NCI-H524 treated with DMSO at 0.1 percent for 48 hours (cell line): ENCODE measurements at regions not wholly inside any gene's neighbourhood (a gene's known extent, or its start where the extent isn't known, plus 50 kb on each side); places are given as distances from the start of the nearest gene placed in this dataset.
"Not testable (repeated sequence)": the region's sequence is repeated elsewhere in the genome, so short reads cannot be mapped to it uniquely, and the experiment has no call there.

ENCODE experiments used
- DNase-seq: peaks from one replicate; lab custom pipeline; 2025; lab: John Stamatoyannopoulos, UW

DNA sequence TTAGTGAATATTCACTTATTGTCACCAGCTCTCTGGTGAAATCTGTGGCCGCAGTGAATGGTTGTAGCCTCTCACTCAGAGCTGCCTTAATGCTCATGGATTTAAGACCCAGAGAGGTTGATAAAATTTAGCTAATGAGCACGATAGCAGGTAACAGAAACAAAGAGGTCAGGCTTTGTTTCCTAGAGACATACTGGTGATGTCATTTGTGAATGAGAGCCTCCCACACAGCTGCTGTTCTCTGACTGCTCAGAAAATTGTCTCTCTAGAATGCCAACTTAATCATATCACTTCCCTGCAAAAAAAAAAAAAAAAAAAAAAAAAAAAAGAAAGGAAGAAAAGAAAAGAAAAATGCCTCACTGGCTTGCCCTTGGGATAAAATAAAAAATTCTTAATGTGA, 411.7 kb upstream of the MYT1L start:
- DNase-seq, result no peak

DNA sequence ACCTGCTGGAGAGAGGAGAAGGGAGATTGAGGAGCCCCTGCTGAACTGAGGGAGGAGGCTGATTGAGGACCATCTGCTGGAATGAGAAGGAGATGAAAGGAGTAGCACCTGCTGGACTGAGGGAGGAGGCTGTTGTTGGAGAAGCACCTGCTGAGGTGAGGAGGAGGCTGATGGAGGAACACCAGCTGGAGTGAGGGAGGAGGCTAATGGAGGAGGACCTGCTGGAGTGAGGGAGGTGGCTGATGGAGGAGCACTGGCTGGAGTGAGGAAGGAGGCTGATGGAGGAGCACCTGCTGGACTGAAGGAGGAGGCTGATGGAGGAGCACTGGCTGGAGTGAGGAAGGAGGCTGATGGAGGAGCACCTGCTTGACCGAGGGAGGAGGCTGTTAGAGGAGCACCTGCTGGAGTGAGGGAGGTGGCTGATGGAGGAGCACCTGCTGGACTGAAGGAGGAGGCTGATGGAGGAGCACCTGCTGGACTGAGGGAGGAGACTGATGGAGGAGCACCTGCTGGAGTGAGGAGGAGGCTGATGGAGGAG, 409.2 kb upstream of the MYT1L start:
- DNase-seq, result no peak

DNA sequence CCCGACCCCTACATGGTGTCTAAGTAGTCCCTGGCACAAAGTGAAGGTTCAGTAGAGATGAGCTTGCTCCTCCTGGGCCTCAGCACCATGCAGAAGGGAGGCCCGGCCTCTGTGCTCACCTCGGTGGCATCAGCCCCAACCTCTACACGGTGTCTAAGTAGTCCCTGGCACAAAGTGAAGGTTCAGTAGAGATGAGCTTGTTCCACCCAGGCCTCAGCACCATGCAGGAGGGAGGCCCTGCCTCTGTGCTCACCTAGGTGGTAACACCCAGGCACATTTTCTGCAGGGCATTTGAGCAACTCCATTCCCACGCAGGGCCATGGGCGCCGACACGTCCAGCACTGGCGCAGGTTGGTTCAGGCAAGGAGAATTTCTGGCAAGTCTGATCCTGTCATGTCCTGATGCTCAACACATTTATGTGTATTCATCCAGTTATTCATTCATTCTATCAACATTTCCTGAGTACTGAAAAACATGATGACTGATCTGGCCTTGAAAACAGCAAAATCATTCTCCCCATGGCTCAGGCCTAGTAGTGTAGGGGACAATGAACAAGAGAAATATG, 408.2 kb upstream of the MYT1L start:
- no peak for DNase-seq

DNA sequence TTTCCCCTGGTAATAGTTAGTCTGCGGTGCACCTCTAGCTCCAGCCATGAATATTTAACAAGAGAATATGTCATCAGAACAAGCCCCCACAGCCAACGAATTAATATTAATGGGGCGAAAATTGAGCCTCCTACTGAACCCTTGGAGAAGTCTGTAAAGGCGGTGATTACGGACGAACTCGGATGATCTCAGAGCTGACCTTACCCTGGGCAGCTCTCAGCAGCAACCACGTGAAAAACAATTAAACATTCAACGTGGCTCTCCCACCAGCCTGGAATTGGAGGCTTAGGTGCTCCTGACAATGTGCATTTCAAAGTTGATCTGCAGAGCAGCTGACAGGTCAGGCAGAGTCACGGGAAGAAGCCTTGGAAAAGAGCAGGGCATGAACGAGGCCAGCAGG, 407.6 kb upstream of the MYT1L start:
- DNase-seq, result no peak

DNA sequence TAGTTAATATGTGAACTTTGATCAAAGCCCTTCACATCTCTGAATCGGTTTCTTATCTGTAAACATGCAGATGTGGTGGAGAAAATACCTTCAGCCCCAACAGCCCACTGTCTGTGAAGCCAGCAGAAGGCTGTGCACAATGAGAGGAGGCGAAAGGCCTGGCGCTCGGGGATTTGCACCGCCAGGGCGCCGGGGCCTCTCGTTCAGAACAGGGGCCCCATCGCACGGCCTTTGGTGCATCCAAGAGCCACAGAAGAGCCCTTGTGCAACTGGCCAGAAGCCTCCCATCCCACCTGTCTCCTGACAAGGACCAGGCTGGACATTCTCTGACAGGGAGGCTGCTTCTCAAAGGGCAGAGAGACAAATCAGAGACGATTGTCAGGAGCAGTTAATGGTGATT, 407.2 kb upstream of the MYT1L start:
- DNase-seq, result no peak

DNA sequence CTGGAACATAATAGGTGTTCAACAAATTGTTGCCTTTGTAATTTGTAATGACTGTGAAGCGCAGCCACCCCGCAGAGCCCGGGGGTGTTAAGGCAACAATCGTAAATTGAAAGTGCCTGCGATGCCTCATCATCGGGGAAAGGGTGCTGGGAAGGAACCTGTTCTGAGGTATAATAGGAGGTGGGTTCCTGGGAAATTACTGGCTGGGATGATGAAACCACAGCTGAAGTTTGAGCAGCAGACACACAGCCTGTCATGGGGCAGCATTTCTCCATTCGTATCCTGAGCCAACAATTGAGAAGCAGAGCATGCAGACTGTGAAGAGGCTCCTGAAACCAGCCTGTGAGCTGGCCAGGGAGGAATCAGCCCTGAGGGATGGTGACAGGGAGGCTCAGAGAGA, 404.0 kb upstream of the MYT1L start:
- no peak for DNase-seq

DNA sequence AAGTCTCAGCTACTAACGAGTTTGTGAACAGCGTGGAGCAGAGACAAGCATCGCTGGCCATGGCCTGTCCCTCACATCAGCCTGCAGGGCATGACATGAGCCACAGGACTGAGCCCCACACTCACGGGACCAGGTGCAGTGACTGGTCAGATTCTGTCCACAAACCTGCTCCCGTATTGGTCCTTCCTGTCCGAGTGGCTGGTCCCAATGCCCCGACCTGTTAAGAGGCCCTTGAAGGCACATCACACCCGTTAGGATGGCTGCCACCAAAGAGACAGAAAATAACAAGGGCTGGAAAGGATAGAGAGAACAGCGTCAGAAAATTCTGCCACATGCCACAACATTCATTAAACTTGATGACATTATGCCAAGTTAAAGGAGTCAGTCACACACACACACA, 403.2 kb upstream of the MYT1L start:
- DNase-seq, result no peak

DNA sequence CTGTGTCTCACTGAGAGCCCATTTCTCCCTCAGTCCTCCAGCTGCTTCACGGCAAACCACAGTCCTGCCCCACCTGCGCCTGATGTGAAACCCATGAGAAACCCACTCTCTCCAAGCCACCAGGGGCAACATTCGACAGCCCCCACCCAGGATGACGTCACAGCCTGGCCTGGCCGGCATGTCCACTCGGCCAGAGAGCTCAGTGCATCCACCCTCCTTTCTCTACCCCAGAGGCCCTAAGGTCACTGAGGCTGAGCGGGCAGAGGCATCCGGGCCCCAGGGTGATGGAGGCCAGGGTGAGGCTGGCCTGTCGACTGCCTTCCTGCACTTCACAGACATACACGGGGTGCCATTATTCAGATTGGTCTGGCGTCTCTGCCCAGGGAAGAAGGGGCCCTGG, 402.7 kb upstream of the MYT1L start:
- DNase-seq, result no peak

DNA sequence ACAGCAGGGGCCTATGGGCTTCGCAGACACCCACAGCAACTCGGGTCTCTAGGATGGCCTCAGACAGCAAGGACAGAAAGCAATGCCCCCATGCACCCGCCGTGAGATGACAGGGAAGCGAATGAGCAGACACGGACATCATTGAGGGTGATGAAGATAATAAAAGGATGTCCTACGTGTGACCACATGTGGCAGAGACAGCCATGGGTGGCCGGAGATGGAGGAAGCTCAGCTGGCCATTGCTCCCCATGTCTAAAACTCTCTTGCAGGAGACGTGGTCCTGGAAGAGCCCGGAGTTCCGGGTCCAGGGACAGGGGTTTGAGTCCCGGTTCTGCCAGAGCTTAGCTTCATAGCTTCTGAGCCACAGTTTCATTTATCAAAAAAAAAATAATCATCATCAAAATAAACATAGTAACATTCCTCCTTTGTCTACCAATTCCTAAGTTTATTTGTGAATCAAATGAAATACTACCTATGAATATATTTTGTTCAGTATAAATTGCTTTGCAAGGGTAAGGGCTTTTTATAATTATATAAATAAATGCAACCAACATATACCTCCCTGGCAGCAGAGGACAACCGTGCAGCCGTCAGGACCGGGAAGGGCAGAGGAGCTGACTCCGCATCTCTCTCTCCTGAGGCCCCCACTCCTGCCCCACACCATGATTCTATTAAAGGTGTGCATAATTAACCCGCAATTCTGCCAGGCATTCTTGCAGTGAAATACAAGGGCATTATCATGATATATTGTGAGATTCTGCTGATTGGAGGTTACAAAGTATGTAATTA, 401.4 kb upstream of the MYT1L start:
- no peak for DNase-seq

DNA sequence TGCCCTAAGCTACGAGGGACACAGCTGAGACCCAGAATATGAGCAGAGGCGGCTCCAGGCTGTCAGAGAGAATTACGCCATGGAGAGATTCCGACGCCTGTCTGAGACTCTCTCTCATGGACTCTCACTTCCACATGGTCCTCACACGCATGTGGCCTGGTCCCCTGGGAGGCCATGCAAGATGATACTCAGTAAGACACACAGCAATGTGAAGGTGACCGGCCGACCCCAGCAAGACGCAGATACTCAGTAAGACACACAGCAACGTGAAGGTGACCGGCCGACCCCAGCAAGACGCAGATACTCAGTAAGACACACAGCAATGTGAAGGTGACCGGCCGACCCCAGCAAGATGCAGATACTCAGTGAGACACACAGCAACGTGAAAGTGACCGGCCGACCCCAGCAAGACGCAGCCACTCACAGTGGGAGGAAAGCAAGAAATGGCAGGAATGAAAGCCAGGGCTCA, 400.8 kb upstream of the MYT1L start:
- DNase-seq, result no peak

DNA sequence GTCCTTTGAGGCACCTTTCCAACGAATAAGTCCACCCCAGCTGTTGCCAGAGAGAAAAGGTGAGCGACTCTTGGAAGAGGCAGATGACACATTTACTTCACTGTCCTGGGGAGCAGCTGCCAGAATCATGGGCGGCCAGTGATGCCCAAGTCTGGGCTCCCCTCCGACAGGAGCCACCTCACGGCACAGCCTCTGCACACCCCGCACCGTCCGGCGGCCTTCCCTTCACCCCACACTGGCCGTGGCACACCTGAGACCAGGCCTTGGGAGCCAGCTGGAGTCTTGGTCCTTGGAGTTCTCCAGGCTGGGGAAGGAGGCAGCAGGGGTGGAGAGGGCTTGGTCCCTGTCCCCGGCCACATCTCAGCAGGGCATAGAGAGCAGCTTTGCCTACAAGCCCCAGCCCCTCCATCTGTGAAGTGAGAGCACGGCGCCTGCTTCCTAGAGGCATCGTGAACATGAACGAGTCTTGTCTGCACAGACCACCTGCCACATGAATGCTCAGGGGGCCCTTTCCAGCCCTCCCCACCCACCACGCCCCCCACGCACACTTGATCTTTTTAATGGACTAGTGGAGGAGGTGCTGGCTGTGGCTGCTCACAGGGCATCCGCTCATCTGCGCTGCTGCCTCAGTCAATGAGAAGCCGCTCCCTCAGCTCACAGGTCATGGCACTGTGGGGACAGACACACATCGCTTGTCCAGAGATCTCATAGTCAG, 400.2 kb upstream of the MYT1L start:
- DNase-seq, result peak; percentile 32

DNA sequence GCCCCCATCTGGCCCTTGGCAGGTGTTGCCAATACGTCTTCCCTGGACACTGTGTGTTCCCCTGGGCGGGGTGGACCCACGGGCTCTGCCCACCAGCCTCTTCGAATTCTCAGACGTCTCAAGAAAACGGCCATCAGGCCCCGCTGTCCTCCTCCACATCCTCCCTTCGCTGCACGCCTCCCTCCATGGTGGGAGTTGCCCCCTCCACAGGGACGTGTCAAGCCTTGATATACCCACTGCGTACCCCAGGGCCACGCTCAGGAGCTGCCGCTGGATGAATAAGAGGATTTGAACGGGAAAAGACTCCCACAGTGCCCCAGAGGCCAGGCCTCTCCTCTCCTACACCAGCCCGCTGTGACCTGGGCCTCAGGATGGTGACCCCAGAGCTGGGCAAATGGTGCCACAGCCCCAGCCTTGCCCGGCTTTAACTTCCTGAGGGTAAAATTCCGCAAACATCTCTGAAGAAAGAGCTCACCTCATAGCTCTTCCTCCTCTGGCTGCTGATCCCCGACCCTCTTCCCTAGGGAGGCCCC, 399.3 kb upstream of the MYT1L start:
- no peak for DNase-seq

DNA sequence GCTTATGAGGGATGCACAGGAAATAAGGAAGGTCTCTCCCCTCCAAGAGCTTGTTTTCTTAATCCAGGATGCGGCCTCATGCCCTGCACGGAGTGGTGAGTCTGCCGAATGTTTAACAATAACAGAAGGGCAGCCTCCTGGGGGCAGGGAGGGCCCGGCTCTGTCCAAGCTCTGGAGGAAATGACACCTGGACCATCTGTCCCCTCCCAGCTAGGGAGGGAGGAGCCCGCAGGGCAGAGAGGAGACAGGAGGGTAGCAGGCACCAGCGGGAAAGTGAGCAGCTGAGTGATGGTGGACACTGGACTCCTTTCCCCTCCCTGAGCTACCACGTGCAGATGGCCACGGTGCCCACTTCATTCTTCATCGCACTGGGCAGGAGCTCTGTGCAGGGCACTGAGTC, 398.2 kb upstream of the MYT1L start:
- no peak for DNase-seq

DNA sequence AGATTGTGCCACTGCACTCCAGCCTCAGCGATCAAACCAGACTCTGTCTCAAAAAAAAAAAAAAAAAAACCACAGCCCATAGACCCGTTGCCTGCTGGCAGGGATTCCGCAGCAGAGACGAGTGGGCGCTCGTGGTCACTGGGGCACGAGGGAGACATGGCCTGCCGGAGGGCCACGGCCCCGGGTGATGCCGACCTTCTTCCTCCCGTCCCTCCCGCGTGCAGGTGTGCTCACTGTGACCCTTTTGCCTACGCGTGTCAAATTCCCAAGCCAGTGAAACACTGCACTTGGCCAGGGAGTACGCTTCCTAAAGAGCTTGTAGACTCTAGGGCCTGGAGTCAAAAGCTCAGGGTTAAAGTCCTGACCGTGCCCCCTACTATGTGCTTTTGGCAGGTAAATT, 397.6 kb upstream of the MYT1L start:
- no peak for DNase-seq

DNA sequence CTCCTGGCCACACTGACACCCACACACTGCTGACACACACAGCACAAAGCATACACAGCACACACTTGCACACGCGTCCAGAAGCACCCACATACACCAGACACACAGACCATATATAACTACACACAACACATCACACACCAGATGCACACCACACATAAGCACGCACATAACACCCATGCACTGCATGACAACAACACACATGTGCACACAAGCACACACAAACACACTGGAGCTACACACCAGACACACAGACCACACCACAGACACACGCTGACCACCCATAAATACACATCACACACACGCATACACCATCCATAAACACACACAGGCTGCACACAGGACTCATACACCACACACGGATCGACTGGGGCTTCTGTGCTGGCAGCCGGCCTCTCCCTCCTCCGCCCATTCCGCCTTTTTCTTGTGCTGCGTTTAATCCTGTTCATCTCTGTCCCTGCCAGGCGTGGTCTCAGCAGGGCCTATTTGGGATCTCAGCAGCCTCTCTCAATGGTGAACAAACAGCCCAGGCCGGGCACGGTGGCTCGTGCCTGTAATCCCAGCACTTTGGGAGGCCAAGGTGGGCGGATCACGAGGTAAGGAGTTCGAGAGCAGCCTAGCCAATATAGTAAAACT, 396.9 kb upstream of the MYT1L start:
- DNase-seq, result no peak

DNA sequence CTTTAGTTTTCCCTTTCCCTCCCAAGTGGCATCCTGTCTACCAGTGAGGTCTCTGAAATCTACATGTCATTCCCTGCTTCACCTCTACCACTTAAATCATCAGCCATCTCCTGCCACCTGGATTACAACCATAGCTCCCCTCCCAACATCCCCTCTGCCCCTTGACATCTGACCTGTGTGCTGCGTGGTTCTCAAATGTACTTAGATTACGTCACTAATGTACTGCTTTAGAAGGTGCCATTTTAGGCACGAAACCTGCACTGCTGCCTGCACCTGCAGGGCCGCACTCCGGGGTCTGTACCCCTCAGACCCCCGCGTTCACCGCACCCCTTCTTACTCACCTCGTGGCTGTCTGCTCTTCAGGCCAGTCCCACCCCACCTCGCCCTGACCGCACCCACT, 395.1 kb upstream of the MYT1L start:
- DNase-seq, result no peak

DNA sequence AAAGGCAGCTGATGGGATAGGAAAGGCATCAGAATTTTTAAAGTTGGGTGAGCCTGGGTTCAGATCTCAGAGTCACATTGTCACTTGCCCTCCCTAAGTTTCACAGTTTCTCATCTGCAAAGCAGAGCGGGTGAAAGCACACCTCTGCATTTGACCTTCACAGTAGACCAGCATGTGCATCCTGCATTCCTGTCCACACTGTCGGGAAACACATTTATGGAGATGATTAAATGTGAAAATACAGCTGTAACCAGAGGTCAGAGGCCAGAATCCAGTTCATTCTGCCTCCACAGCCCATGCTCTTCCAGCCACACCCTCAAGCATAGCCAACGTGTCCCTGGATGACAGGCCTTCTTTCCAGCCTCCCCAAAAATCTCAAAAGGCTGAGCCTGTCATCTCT, 392.0 kb upstream of the MYT1L start:
- DNase-seq, result no peak

DNA sequence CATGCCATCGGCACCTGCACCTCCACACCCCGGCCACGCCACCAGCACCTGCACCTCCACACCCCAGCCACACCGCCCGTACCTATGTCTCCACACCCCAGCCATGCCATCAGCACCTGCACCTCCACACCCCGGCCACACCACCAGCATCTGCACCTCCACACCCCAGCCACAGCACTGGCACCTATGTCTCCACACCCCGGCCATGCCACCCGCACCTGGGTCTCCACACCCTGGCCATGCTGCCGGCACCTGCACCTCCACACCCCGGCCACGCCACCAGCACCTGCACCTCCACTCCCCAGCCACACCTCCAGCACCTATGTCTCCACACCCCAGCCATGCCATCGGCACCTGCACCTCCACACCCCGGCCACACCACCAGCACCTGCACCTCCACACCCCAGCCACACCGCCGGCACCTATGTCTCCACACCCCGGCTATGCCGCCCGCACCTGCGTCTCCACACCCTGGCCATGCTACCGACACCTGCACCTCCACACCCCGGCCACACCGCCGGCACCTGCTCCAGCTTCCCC, 390.3 kb upstream of the MYT1L start:
- DNase-seq, result no peak

DNA sequence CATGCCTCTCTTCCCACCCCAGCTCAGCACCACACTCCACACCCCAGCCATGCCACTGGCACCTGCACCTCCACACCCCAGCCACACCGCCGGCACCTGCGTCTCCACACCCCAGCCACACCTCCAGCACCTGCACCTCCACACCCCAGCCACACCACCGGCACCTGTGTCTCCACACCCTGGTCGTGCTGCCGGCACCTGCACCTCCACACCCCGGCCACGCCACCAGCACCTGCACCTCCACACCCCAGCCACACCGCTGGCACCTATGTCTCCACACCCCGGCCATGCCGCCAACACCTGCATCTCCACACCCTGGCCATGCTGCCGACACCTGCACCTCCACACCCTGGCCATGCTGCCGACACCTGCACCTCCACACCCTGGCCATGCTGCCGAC, 389.7 kb upstream of the MYT1L start:
- DNase-seq, result not testable (repeated sequence)

DNA sequence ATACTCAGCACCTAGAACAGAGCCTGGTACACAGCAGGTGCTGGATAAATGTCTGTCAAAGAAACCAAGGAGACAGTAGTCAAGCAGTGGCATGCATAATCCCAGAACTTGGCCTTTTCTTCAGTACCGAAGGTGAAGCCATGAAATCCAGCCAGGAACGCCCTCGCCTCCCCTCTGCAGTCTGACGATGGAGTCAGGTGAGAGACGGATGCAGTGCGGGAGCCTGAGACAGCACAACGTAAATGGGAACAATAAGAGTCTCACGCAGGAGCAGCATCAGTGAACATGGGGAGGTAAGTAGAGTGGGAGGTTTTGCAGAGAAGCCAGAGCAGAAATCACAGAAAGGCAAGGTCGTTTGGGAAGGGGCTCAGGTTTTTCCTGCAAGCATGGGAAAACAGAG, 389.3 kb upstream of the MYT1L start:
- no peak for DNase-seq

DNA sequence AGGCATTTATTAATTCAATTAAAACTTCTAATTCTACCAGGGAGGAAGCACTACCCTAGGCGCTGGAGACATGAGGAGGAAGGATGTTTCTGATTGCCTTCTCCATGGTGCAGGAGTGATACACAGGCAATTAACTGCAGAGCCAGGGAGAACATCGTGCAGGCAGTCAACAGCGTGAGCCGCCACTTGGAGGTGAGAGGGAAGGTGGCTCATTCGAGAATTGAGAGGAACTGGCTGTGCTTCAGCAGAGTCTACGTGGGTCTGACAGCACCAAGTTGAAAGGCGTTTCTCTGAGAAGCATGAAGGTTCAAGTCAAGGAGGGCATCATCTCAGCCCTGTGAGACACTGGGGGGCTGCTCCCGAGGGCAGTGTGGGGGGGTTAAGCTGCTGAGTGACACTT, 388.7 kb upstream of the MYT1L start:
- DNase-seq, result no peak

DNA sequence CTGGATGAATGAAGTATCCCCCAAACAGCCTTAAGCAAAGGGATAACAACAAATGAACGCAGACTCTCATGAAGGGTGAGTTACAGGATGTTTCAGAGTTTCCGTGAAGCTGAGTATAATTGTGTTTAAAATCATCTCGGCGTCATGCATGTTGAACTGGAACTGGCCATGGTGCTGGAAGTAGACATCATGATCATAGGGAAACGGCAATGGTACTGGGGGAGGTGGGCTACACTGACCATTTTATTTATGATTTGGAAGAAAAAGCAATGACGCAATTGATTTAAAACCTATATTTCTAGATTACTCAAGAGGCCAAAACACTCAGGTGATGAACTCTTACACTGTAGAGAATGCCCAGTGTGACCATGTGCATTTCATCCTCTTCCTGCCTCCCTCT, 387.9 kb upstream of the MYT1L start:
- DNase-seq, result no peak
